ENCODE measurements at regions not wholly inside any gene's neighbourhood (a gene's known extent, or its start where the extent isn't known, plus 50 kb on each side); places are given as distances from the start of the nearest gene placed in this dataset.
"Not testable (repeated sequence)": the region's sequence is repeated elsewhere in the genome, so short reads cannot be mapped to it uniquely, and the experiment has no call there.

DNA sequence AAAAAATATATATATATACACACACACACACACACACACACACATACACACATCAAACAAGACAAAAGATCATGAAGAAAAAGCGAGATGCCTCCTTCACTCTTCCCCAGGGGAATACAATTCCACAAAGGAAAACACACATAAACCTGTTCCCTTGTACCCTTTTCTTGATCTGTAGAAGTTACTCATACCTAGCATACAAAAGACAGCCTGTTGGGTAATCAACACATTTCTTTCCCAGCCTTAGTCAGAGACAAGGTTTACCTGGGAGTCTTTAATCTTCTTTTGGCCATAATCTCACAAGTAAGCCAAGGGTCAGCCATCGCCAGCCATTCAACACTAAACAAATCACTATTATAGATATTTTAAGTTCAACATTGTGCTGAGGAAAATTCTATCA, 407.0 kb downstream of the SUCLG1 start:
- no peak for DNase-seq (ENCODE audit: low spot score)

DNA sequence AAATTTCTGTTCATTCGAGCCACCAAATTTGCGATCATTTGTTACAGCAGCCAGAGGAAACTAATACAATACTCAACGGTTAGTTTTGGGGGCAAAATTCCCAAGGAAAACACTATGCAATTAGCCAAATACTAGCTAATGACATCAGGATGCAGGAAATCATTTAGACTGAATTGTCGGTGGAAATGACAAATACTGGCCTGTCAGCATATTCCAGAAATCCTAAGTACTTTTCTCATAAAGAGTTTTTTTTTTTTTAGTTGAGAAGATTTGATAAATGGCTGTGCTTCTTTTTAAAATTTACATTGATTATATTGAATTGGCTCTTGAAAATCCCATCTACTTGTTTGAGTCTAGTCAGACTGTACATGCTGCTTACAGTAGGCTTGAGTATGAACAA, 410.1 kb downstream of the SUCLG1 start:
- no peak for DNase-seq (ENCODE audit: low spot score)

DNA sequence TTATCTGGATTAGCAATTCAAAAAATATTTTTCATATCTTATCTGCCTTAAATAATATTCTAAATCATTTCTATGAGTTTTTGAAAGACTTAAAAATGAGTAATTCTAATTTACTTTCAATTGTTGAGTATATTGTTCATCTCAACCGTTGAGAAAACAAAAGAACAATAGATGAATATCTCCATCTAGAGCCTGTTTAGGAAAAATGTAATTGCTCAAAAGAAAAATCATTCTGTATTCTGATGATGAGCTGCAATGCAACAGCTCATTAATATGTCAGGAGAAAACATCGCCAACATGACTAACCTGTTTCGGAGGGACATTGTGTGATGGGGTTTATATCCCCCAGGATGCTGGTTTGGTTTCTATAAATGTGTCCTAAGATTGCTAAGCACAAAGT, 417.6 kb downstream of the SUCLG1 start:
- DNase-seq (ENCODE audit: low spot score): no peak

DNA sequence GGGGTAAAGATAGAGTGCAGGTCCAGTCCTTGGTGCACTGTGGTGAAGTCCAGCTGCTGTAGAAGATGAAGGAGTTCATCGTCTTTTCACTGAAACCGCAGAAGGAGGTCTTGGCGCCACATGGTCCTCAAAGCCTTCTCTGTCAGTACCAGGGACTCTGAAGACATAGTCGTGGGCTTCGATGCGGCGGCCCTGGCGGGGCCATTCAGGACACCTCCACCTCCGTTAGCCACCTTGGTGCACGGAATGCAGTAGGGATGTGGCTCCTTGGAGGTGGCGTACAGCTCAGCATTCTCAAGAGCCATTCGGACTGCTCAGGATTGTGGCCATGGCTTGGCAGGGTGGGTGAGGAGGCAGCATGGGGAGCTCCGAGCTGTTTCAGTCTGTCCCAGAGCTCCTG, 418.8 kb downstream of the SUCLG1 start:
- no peak for DNase-seq (ENCODE audit: low spot score)

DNA sequence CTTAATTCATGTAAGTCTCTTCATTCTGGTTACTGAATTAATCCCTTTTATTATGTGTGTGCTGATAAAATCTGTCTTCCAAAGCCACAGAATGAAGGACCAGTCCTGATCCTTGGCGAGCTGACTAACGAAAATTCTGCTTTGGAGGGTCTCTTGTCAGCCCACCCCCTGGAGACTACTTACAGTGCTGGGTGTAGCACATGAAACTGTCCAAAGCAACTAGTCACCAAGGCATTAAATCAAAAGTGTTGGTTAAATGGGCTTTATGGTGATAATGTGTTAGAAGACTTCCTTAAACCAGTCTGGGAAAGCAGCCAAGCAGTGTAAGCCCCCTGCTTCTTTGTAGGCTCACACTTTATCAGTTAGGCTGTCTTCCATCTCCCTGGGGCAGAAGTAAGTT, 420.2 kb downstream of the SUCLG1 start:
- no peak for DNase-seq (ENCODE audit: low spot score)

DNA sequence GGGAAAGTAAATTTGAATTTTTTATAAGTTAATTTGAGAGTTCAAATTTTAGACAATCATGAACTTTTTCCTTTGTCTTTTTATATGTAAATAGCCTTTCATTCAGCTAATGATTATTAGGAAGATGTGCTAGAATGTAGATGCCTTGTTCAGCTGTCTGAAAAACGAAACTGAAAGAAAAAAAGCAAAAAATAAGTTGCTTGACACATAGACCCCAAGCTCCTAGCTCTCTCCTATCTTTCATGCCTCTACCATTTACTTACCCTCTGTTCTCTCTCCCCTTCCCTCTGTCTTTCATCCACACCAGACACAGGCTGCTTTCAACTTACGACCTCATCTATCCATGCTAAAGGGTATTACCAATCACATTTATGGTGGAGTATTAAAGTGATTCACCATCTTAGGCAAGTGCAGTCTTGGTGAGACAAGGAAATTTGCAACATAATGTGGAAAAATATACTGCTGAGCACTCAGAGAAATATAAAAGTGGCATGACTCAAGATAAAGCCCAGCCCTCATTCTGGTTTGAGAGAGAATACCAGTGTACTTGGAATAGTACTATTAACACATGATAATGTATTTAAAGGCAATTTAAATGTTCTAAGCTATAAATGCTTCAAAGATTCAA, 425.6 kb downstream of the SUCLG1 start:
- no peak for DNase-seq (ENCODE audit: low spot score)

DNA sequence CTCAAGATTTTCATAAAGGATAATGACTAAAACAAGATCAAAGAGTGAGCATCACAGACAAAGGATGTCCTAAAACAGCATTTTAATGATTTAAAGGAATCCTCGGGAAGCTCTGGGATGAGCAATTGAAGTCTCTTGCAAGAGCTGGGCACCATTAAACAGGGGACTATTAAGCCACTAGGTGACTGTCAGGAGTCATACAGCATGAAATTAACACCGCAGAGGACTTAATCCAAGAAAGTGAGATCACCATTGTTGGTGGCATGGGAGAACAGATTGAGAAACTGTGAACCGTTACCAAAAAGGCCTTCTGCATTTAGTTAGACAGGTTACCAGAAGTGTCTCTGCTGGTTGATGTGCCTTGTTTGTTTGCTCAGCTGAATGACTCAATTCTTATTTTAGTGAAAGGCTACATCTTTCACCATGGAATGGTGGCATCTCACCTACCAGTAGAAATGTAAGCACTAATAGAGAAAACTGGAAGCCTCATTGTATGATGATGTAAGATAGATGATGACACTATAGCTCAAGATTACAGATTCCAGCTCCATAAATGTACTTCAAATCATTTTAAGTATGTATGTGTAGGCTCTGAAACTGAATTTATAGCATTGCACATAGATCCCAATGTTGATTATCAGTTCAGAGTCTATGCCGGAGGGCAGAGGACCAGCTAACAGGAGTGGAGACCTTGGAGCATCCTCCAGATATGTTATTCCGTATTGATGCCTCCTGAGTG, 427.6 kb downstream of the SUCLG1 start:
- no peak for DNase-seq (ENCODE audit: low spot score)

DNA sequence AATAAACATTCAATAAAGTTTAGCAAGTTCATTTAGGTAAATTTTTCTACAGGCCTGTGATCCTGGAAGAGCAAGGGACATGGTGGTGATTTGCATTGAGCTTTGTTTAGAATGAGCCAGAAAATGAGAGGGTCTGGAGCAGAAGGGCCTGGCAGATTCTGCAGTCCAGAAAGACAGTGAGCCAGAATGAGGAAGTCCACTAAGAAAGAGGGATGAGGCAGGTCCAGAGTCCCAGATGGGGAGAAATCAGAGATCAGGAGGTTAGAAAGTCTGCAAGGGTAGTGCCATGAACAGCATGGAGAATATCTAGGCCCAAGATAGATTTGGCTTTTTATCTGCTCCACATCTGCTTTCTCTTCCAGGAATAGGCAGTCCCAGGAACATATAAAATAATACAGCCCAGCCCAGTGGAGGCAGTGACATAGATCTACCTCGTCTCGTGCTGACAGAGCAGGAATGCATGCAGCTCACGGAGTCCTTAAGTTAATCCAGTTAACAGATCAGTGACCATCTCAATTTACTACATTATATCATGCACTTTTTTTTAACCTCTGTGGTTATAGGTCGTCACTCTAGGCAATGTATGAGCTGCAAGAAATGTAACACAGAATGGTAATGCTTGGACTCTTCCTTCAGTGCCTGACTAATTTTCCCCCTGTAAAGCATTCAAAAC, 429.0 kb downstream of the SUCLG1 start:
- no peak for DNase-seq (ENCODE audit: low spot score)

DNA sequence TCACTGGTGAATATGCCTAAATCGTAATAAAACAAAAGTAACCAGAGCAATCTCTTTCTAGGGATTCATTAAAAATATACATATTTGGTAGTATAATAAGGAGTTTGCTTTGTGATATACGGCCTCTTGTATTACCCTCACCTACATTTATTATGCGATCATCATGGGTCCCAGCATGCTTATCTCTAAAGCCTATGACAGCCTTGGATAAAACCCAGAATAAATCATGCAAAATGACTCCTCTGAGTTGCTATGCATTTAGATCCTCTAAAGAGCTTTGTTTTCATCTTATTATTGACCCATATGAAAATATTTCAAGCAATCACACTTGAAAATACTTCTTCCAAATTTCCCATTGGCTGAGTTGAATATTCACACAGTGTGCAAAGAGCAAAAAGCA, 432.3 kb downstream of the SUCLG1 start:
- DNase-seq (ENCODE audit: low spot score): no peak

DNA sequence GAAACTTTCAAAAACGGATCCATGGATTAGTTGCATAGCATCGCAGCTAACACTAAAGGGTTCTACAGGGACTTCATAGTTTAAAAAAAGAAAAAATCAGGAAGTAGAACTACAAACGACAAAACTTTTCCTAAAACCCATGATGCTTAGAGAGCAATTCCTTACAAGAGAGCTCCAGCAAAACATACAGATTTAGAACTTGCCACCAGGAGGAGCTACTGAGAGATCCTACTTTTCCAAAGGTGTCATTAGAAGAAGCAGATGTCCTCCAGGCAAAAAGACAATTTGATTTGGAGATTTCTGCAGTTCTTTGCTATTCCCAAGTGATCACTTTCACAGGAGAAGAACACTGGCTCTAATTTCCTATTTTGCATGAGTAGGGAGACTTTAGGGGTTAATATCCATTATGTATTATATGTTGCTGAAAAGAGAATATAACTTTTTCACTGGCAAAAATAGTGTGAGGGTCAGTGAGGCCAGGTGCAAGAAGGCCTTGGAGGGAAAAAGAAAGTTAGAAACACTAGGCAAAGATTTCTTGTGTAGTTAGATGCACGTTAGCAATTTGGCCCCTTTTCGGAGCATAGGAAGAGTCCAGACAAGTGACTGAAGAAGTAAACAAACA, 436.2 kb downstream of the SUCLG1 start:
- peak; percentile 3 for DNase-seq (ENCODE audit: low spot score)

DNA sequence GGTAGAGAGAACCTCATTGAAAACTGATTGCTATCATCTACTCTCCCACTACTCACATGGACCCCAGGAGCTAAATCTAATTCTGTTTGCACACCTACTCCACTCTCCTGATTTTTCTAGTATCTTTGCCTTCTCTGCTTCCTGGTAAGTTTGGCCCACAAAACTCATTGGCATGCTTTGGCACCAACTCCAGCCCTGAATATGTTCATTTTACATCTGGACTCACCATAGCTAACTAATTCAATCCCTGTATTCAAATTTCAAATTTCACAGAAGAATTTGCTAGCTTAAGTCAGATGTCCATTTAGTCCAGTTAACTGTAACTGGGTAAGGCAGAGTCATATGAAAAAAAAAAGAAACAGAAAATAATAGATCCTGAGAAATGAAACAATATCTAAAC, 442.1 kb downstream of the SUCLG1 start:
- DNase-seq (ENCODE audit: low spot score): no peak

DNA sequence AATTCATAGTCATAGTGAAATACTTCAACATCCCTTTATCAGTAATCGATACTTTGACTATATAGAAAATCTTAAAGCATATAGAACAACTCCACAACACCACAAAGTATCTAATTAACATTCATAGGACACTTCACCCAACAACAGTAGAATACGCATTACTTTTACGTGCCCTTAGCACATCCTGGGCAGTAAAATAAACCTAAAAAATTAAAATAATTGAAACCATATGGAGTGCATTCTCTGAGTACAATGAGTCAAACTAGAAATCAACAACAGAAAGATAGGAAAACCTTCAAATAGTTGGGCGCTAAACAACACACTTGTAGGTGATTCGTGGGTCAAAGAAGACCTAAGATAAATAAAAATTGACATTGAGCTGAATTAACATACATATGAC, 442.9 kb downstream of the SUCLG1 start:
- DNase-seq (ENCODE audit: low spot score): no peak

DNA sequence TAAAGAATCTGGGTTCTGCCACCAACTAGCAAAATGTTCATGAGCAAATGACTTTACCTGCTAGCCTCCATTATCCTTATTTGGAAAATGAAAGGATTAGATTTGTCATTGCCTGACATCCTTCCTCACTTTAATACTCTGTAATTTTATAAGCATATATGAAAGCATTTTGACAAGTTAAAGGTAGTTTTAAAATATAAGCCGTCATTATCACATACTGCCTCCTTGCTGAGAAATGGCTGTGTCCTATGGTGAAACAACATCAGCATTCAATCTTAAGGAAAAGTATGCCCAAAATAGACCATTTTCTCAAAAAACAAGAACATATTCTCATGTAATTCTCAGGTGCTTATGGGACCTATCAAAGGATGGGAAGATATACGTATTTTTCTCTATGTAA, 461.2 kb downstream of the SUCLG1 start:
- no peak for DNase-seq (ENCODE audit: low spot score)

DNA sequence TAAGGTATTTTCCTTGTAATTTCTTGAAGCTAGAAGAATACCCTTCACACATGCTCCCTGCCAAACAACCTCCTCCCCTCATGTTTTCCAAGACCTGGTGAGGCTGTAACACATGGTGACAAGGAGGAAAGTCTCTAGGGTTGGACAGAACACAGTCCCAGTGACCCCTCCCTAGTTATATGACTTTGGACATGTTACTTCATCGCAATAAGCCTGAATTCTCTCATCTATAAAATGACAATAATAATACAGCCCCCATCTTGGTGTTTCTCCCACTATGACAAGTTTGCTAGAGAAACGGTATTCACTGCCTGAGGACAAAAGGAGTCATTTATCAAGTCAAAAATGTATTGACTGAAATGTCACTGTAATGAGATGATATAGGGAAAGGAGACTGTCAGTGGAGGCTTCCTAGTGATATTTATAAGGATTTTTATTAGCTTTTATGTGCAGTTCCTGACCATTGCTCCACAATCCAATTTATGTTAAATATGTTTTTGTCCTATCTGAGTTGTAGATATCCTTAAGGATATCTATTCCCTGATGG, 464.4 kb downstream of the SUCLG1 start:
- DNase-seq (ENCODE audit: low spot score): no peak

DNA sequence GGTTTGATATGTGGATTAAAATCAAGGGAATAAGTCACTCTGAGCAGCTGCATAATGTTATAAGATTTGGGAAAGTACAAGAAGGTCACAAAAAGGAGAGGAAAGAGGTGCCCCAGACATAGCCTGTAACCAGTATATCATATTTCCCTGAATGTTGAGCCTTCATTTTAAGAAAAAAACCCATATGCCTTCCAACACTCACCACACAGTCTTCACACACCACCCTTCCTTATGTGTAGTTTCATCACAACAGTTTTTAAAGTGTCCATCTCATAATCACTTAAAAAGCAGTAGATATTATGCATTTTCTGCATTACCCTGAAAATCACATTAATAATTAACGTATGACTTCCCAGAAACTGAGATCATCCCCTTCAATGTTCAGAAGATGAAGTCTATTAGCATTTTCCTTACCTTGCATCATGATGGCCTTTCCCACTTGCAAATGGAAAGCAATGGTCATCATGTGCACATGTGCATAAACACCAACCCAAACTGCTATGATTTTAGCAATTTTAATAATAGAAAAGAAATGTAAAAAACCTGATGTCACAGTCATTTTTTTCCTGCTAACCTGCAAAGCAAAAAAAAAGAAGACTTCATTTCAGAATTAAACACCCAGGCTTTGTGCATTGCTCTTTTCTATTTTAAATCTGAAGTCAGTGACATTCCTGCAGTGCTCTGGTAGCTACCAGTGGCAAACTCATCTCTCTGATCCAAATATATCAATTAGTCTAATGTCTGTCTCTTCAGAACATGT, 465.0 kb downstream of the SUCLG1 start:
- no peak for DNase-seq (ENCODE audit: low spot score)

DNA sequence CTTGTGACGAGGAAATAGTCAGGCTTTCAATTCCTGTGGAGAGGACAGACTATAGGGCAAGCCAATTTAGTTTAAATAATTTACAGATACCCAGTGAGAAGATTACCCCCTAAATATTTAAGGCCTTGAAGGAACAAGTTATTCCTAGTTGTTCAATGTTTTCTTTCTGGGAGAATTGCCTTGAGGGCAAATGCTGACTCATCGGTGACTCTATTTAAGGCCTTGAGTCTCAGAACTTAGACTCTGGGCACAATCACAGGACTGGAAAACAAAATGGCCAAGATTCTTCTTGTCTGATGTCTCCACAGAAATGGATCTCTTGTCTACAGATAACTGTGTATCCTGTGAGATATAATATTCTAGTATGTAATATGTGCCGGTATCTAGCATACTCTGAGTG, 467.1 kb downstream of the SUCLG1 start:
- no peak for DNase-seq (ENCODE audit: low spot score)

DNA sequence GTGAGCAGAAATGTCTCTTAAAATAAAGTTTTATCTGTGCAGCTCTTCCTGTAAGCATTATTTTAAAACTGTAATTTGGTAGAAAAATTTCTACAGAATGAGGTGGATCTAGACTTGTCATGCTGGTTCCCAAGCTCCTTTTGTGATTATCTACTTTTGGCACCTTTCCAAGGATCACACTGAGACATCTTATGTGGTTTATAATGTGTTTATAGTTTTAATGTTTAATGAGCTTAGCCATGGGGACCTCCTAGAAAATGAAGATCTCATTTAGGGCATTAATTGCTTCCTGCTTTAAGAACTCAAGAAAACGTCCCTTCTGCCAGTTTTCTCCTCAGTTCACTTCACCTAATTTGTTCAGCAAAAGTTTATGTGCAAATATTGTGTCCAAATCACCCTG, 468.4 kb downstream of the SUCLG1 start:
- DNase-seq (ENCODE audit: low spot score): no peak

DNA sequence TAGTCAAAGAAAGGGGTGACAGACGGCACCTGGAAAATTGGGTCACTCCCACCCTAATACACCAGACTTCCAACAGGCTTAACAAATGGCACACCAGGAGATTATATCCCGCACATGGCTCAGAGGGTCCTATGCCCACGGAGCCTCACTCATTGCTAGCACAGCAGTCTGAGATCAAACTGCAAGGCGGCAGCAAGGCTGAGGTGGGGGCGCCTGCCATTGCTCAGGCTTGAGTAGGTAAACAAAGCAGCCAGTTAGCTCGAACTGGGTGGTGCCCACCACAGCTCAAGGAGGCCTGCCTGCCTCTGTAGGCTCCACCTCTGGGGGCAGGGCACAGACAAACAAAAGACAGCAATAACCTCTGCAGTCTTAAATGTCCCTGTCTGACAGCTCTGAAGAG, 482.5 kb downstream of the SUCLG1 start:
- not testable (repeated sequence) for DNase-seq (ENCODE audit: low spot score)

DNA sequence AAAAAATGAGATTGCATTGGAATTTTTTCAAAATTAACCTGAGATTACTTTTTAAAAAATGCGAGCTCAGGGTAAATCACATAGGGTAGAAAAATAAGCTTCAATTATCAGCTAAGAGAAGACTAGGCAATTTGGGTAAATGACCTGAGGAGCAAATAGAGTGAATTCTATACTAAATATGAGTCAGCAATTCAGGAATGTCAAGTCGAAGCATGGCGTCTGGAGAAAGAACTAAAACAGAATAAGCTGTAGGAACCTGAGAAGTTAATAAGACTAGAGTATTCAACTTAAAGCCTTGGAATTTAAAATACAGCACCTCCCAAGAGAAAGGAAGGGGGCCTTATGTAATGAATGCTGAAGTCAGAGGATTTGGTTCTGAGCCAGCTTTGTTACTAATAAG, 487.0 kb downstream of the SUCLG1 start:
- no peak for DNase-seq (ENCODE audit: low spot score)

DNA sequence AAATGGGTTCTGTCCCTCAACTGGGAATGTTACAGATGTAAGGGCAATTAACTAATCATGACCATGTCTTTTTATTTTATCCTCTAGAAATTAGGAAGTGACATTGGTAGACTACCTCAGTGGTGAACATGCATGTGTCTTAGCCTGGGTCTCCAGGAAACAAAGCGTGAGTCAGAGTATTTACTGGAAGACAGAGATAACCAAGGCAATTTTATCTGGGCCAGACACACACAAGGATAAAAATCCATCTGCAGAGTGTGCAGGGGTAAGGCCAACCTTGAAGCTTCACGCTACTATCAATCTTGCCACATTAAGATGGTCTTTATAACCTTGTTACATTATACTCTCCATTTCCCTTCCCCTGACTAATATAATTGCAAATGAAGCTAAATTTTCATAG, 487.5 kb downstream of the SUCLG1 start:
- no peak for DNase-seq (ENCODE audit: low spot score)

DNA sequence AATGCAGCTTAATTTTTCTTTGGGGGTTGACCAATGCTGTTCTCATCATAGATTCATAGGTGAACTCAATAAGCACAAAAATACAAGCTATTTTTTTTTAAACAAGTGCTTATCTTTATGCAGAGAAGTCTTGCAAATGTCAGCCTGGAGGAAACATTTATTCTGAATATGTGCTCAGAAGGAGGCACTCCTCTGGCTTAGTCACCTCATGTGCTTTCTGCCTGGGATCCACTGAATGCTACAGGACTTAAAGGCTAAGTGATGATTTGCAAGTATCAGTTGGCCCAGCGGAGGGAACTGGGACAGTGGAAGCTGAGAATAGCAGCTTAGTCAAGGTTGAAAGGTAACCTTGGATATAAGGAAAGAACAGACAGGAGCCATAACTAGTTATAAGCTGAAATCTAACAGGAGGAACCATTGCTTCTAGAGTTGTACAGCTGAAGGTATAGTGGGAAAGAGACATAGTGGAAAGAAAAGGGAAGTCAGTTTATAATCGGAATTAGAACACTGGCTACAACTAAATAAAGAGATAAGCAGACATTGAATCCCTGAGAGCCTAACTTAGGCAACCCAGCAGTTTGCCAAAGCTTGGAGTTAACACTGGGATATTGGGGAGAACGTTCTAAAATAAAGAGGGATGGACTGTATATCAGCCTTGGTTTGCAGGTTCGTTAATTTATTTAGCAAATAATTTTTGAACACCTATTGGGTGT, 488.7 kb downstream of the SUCLG1 start:
- no peak for DNase-seq (ENCODE audit: low spot score)

Measured in CD4-positive, alpha-beta T cell treated with Interleukin-15 for 4 hours (primary cell).